ENCODE measurements at regions not wholly inside any gene's neighbourhood (a gene's known extent, or its start where the extent isn't known, plus 50 kb on each side); places are given as distances from the start of the nearest gene placed in this dataset.
"Not testable (repeated sequence)": the region's sequence is repeated elsewhere in the genome, so short reads cannot be mapped to it uniquely, and the experiment has no call there.

DNA sequence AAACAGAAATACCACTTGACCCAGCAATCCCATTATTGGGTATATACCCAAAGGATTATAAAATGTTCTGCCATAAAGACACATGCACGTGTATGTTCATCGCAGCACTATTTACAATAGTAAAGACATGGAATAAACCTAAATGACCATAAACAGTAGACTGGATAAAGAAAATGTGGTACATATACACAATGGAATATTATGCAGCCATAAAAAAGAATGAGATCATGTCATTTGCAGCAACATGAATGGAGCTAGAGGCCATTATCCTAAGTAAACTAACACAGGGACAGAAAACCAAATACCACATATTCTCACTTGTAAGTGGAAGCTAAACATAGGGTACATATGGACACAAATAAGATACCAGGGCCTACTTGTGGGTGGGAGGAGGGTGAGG lies 342.2 kb downstream of the LMBRD1 start:
- not testable (repeated sequence) for TF ChIP-seq CTCF, POLR2A (IDR thresholded peaks at IDR 0.05)

Measured in transverse colon (tissue), 3 donors.